Activated CD4-positive, alpha-beta T cell treated with anti-CD3 and anti-CD28 coated beads for 36 hours (primary cell): ENCODE measurements at regions not wholly inside any gene's neighbourhood (a gene's known extent, or its start where the extent isn't known, plus 50 kb on each side); places are given as distances from the start of the nearest gene placed in this dataset.
A peak's percentile ranks its signal among the peaks of the same experiment; 100 is the strongest.

ENCODE experiments used
- ATAC-seq: fragments of 200-7000 bp; cut with Tn5 transposase; one replicate; pipeline ENCODE4 v1.10.0; 2021; ENCODE audit warnings: mild to moderate bottlenecking, moderate library complexity
- CTCF ChIA-PET: fragments of 350-600 bp; sonication (Branson Sonifier 250); formaldehyde crosslinking; loops from one replicate; lab custom pipeline; 2021; ENCODE audit warnings: antibody characterized with exemption; lab: Charles Lee
- POLR2A ChIA-PET: fragments of 350-600 bp; sonication (Branson Sonifier 250); formaldehyde crosslinking; loops from one replicate; lab custom pipeline; 2021; ENCODE audit warnings: antibody characterized with exemption, inconsistent platforms; lab: Charles Lee
- DNase-seq: peaks from one replicate; pipeline ENCODE4 v3.0.0-alpha.2; 2020
- H3K27ac Mint-ChIP-seq: one replicate; pipeline ENCODE4 v1.8.0; 2021; ENCODE audit warnings: mixed read lengths
- H3K27me3 Mint-ChIP-seq: one replicate; pipeline ENCODE4 v1.8.0; 2021; ENCODE audit warnings: mixed read lengths
- H3K36me3 Mint-ChIP-seq: one replicate; pipeline ENCODE4 v1.8.0; 2021; ENCODE audit warnings: low read depth, mixed read lengths
- H3K4me1 Mint-ChIP-seq: one replicate; pipeline ENCODE4 v1.8.0; 2021; ENCODE audit warnings: mixed read lengths
- H3K4me3 Mint-ChIP-seq: one replicate; pipeline ENCODE4 v1.8.0; 2021; ENCODE audit warnings: mild to moderate bottlenecking, moderate library complexity, mixed read lengths
- H3K9me3 Mint-ChIP-seq: one replicate; pipeline ENCODE4 v1.8.0; 2021; ENCODE audit warnings: low read depth, mixed read lengths
- intact Hi-C, 2 experiments: fragments of 100-400 bp; cut with DNase I in 1 of 2; cut with micrococcal nuclease in 1 of 2; formaldehyde crosslinking; loops; one replicate each; pipeline versions ENCODE4 v1.14.2 to v1.15.1; 2022 to 2024; cut with DNase I, micrococcal nuclease

DNA sequence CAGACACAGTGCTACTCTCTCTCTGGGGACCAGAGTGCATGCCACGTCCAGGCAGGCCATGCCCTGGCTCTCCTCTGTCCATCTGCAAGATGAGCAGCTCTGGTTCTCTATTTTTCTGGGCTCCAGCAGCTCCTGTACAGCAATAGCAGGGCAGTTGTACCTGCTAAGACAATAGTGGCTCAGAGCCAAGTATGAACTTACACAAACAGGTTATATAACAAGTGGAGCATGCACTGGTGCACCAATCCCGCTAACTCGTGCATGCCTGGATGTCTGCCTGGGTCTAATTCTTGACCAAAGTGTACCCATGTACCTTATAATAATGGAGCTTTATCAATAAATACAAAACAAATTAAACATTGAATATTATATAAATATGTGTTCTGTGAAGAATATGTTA lies 392.3 kb downstream of the CENPC start:
- no peaks in the 10 kb centered on the region for H3K4me1 Mint-ChIP-seq
- intact Hi-C loops, result no loop called here
- no peaks in the 10 kb centered on the region for H3K36me3 Mint-ChIP-seq
- H3K27ac Mint-ChIP-seq, result no peak overlapping the region
- no peaks in the 10 kb centered on the region for H3K9me3 Mint-ChIP-seq
- no peak for ATAC-seq
- no peak for DNase-seq
- POLR2A ChIA-PET, result no interaction called here
- CTCF ChIA-PET, result no interaction called here
- H3K4me3 Mint-ChIP-seq, result no peak overlapping the region
- no peaks in the 10 kb centered on the region for H3K27me3 Mint-ChIP-seq

DNA sequence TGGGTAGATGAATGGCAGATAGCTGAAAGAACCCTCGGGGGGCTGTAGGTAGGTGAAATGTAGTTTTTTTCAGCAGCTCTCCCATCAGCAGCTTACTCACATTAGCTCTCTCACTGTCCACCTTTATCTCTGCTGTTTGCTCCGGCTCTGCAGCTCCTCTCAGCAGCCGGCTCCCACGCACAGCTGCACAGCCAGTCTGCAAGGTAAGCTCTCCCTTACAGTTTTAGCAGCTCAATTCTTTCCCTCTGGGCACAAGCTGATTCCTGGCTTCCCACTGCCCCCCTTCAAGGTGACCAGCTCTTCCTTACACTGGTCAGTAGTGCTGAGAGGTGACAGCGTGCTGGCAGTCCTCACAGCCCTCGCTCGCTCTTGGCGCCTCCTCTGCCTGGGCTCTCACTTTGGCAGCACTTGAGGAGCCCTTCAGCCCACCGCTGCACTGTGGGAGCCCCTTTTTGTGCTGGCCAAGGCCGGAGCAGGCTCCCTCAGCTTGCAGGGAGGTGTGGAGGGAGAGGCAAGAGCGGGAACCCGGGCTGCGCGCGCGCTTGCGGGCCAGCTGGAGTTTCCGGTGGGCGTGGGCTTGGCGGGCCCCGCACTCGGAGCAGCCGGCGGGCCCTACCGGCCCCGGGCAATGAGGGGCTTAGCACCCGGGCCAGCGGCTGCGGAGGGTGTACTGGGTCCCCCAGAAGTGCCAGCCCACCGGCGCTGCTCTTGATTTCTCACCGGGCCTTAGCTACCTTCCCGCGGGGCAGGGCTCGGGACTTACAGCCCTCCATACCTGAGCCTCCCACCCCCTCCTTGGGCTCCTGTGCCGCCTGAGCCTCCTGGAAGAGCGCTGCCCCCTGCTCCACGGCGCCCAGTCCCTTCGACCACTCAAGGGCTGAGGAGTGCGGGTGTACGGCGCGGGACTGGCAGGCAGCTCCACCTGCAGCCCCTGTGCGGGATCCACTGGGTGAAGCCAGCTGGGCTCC lies 393.6 kb downstream of the CENPC start:
- no peak for ATAC-seq
- Mint-ChIP-seq H3K27ac (no peak overlapping the region), H3K36me3 (no peaks in the 10 kb centered on the region), H3K27me3 (no peaks in the 10 kb centered on the region), H3K4me3 (no peak overlapping the region), H3K9me3 (no peaks in the 10 kb centered on the region), H3K4me1 (no peaks in the 10 kb centered on the region)
- ChIA-PET POLR2A (no interaction called here), CTCF (interaction anchor here (0.6 kb wide), 1 partner anchor 177 kb away, joined by 3 read pairs; no protein-coding TSS in a partner anchor)
- no peak for DNase-seq
- intact Hi-C loops, result no loop called here

DNA sequence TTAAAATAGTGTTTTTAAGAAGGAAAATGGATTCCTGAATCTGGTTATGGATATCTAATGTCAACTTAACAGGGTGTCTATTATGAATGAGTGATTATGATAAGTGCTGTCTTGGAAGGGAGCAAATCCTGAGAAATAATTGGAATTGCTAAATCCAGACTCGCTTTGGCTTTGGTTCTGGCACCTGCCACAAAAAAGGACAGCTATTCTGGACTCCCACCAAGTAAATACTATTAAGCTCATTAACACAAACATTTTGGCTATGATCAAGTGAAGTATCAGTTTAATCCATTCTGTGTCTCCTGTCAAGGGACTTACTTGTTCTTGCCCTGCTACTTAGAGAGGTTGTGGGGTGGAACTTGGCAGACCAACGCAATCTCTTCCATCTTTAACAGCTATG lies 403.7 kb downstream of the CENPC start:
- Mint-ChIP-seq H3K4me3 (no peak overlapping the region), H3K27ac (no peak overlapping the region), H3K9me3 (no peaks in the 10 kb centered on the region), H3K4me1 (no peaks in the 10 kb centered on the region), H3K27me3 (peaks cover 3% of the 10 kb centered on the region), H3K36me3 (no peaks in the 10 kb centered on the region)
- no peak for DNase-seq
- intact Hi-C loops, result no loop called here
- CTCF ChIA-PET, result no interaction called here
- ATAC-seq, result no peak
- POLR2A ChIA-PET, result no interaction called here

DNA sequence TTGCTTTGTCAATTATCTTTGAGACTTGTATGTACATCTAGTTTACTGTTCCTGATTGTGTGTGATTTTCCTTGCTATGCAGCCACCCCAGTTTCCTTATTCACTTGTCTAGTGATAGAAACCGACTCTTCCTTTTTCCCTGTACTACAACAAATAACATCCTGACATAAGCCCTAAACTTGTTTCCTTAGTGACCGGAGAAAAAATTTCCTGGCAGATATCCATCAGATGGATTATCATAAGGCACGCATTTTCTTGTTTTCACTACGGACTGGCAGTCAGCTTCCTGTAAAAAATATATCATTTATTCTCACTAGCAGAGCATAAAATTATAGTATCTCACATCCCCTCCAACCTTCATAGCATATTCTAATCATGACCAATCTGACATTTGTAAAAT lies 410.7 kb downstream of the CENPC start:
- peaks cover 2% of the 10 kb centered on the region for H3K4me1 Mint-ChIP-seq
- H3K27me3 Mint-ChIP-seq, result no peaks in the 10 kb centered on the region
- H3K36me3 Mint-ChIP-seq, result no peaks in the 10 kb centered on the region
- ATAC-seq (no peak), DNase-seq (no peak)
- ChIA-PET CTCF (interaction anchor here (0.6 kb wide), 1 partner anchor 190 kb away, joined by 4 read pairs; no protein-coding TSS in a partner anchor), POLR2A (no interaction called here)
- intact Hi-C loops, result no loop called here
- no peaks in the 10 kb centered on the region for H3K9me3 Mint-ChIP-seq
- H3K4me3 Mint-ChIP-seq, result no peak overlapping the region
- H3K27ac Mint-ChIP-seq, result no peak overlapping the region

DNA sequence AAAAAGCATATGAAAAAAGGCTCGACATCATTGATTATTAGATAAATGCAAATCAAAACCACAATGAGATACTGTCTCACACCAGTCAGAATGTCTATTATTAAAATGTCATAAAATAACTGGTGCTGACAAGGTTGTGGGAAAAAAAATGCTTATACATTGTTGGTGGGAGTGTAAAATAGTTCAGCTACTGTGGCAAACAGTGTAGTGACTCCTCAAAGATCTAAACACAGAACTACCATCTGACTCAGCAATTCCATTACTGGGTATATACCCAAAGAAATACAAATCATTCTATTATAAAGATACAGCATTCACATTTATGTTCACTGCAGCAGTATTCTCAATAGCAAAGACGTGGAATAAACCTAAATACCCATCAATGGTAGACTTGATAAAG lies 412.1 kb downstream of the CENPC start:
- H3K27ac Mint-ChIP-seq, result no peak overlapping the region
- H3K4me1 Mint-ChIP-seq, result peaks cover 2% of the 10 kb centered on the region
- H3K27me3 Mint-ChIP-seq, result no peaks in the 10 kb centered on the region
- ATAC-seq (no peak), DNase-seq (no peak)
- H3K36me3 Mint-ChIP-seq, result no peaks in the 10 kb centered on the region
- CTCF ChIA-PET, result no interaction called here
- no peaks in the 10 kb centered on the region for H3K9me3 Mint-ChIP-seq
- intact Hi-C loops, result no loop called here
- POLR2A ChIA-PET, result no interaction called here
- no peak overlapping the region for H3K4me3 Mint-ChIP-seq

DNA sequence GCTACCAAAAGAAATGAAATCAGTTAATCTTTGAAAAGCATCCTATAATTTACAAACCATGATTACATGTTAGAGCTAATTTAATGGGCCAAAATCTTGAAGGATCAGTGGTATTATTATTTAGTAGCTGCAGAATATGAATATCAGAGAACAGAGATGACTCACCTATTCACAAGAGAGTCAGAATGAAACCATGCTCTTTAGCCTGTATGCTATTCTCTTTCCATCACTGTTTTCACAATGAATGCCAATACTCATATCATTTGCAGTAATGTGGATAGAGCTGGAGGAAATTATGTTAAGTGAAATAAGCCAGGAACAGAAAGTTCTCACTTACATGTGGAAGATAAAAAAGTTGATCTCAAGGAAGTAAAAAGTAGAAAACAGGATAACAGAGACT lies 414.1 kb downstream of the CENPC start:
- Mint-ChIP-seq H3K36me3 (no peaks in the 10 kb centered on the region), H3K9me3 (no peaks in the 10 kb centered on the region), H3K27ac (no peak overlapping the region), H3K4me3 (no peak overlapping the region), H3K4me1 (peaks cover 2% of the 10 kb centered on the region), H3K27me3 (no peaks in the 10 kb centered on the region)
- intact Hi-C loops, result no loop called here
- ATAC-seq (peak; percentile 53), DNase-seq (no peak)
- ChIA-PET POLR2A (no interaction called here), CTCF (interaction anchor here (0.6 kb wide), 1 partner anchor 238 kb away, joined by 3 read pairs; no protein-coding TSS in a partner anchor)

DNA sequence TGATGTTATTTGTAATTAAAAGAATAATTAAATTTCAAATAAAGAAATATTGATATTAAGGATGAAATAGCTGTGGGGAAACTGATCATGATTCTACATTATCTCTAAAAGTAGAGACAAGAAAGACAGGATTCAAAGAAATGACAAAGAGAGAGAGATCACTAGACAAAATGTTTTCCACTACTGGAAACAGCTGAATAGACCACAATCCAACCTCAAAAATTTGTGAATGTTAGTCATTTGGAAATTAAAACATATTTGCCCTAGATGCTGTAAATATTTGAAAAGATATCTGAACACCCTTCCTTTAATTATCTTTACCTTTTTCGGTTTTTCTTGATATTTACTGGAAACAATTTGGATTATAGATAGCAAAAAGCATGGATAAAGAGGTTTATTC lies 414.9 kb downstream of the CENPC start:
- ChIA-PET POLR2A (no interaction called here), CTCF (interaction anchor here (0.6 kb wide), 1 partner anchor 239 kb away, joined by 3 read pairs; no protein-coding TSS in a partner anchor)
- no peak overlapping the region for H3K4me3 Mint-ChIP-seq
- no peak for ATAC-seq
- H3K9me3 Mint-ChIP-seq, result no peaks in the 10 kb centered on the region
- H3K27me3 Mint-ChIP-seq, result no peaks in the 10 kb centered on the region
- intact Hi-C loops, result no loop called here
- peaks cover 2% of the 10 kb centered on the region for H3K4me1 Mint-ChIP-seq
- no peak for DNase-seq
- no peaks in the 10 kb centered on the region for H3K36me3 Mint-ChIP-seq
- H3K27ac Mint-ChIP-seq, result no peak overlapping the region

DNA sequence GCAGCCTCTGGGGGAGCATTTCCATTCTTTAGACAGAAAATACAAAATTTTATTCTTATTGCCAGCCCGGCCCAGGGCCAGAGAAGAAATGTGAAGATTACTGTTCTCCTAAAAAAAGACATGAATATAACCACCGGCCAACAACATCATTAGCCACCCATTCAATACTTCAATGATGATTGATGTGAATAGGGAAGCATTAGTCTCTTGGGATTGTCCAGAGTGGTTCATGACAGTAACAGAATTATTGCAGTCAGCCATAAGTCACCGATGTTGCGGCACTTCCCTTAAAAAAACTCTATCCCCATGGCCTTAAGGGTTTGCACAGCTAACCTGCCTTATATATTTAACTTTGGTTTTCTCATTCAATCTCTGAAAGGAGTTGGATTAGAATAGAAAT lies 418.7 kb downstream of the CENPC start:
- POLR2A ChIA-PET, result no interaction called here
- Mint-ChIP-seq H3K36me3 (no peaks in the 10 kb centered on the region), H3K27me3 (no peaks in the 10 kb centered on the region), H3K9me3 (no peaks in the 10 kb centered on the region), H3K4me1 (peaks cover 2% of the 10 kb centered on the region), H3K4me3 (no peak overlapping the region), H3K27ac (no peak overlapping the region)
- intact Hi-C loops, result no loop called here
- no peak for DNase-seq
- no peak for ATAC-seq
- CTCF ChIA-PET, result no interaction called here

DNA sequence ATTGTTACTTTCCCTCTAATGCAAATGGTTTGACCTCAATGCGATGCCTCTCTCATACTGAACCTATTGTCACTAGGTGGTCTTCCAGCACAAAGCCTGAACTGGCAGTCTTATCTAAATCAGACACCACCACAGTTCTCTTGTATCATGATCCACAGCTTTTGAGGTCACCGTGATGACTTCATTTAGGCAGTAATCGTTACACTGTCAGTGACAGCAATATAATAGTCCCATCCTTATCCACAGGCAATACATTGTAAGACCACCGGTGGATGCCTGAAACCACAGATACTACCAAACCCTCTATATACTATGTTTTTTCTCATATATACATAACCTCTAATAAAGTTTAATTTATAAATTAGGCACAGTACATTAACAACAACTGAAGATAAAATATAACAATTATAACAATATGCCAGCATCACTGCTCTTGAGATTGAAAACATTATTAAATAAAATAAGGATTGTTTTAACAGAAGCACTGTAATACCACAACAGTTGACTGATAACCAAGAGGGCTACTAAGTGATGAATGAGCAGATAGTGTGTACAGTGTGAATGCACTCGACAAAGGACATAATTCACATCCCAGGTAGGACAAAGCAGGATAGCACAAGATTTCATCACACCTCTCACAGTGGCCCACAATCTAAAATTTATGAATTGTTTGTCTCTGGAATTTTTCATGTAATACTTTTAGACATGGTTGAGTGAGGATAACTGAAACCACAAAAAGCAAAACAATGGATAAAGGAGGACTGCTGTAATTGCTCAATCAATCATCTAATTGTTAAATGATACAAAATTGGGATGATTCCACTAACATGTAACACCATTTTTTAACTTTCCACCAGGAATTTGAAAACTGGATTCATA lies 419.4 kb downstream of the CENPC start:
- POLR2A ChIA-PET, result no interaction called here
- Mint-ChIP-seq H3K27ac (no peak overlapping the region), H3K36me3 (no peaks in the 10 kb centered on the region), H3K4me1 (no peaks in the 10 kb centered on the region), H3K9me3 (no peaks in the 10 kb centered on the region), H3K4me3 (no peak overlapping the region), H3K27me3 (no peaks in the 10 kb centered on the region)
- intact Hi-C loops, result no loop called here
- no peak for DNase-seq
- no peak for ATAC-seq
- CTCF ChIA-PET, result no interaction called here

DNA sequence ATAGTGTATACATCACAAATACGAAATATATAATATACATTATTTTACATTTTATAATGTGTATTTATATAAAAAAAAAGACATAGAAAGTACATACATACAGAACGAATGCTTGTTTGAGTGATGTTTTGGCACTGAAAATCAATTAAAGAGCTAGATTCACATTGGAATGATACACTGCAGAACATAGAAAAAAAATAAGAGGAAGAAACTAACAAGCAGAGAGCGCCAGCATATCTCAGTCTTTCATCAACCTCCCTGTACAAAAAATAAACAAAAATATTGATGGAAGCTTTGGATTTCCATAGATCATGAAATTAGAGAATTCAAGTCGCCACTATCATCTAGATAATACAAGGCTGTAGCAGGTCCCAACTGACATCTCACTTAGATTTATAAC lies 420.6 kb downstream of the CENPC start:
- ChIA-PET CTCF (no interaction called here), POLR2A (no interaction called here)
- no peak overlapping the region for H3K4me3 Mint-ChIP-seq
- H3K27ac Mint-ChIP-seq, result no peak overlapping the region
- no peaks in the 10 kb centered on the region for H3K36me3 Mint-ChIP-seq
- intact Hi-C loops, result no loop called here
- no peaks in the 10 kb centered on the region for H3K27me3 Mint-ChIP-seq
- H3K9me3 Mint-ChIP-seq, result no peaks in the 10 kb centered on the region
- no peaks in the 10 kb centered on the region for H3K4me1 Mint-ChIP-seq
- no peak for DNase-seq
- no peak for ATAC-seq

DNA sequence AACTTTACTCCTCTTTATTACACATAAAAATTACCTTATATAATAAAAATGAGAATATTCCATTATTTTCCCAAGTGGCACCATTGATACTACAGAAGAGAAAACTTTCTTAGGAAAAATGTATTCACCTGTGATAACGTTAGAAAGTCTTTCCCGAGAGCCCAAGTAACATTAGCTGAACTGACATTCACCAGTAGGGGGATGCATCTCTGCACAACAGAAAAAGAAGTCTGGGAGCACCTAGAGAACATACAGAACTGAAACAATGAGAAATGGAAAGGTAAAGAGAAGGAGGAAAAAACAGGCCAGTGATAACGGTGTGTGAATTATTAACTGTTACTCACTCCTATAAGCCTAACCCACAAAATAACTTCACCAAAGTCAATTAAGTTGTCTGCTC lies 423.3 kb downstream of the CENPC start:
- Mint-ChIP-seq H3K27me3 (no peaks in the 10 kb centered on the region), H3K36me3 (no peaks in the 10 kb centered on the region), H3K4me1 (no peaks in the 10 kb centered on the region), H3K27ac (no peak overlapping the region), H3K9me3 (peaks cover 3% of the 10 kb centered on the region), H3K4me3 (no peak overlapping the region)
- ChIA-PET CTCF (no interaction called here), POLR2A (no interaction called here)
- intact Hi-C loops, result no loop called here
- no peak for DNase-seq
- ATAC-seq, result no peak
